ENCODE measurements at regions not wholly inside any gene's neighbourhood (a gene's known extent, or its start where the extent isn't known, plus 50 kb on each side); places are given as distances from the start of the nearest gene placed in this dataset.

- TF ChIP-seq POLR2AphosphoS2 (conservative IDR thresholded peaks at IDR 0.05; ENCODE audit: low read length), result no peak
- no peak for TF ChIP-seq CTCF (IDR thresholded peaks at IDR 0.05)
- TF ChIP-seq POLR2A (IDR thresholded peaks at IDR 0.05; ENCODE audit: low read length), result no peak
- no peak for TF ChIP-seq JUN (IDR thresholded peaks at IDR 0.05)
- no peak for TF ChIP-seq CEBPB (IDR thresholded peaks at IDR 0.05)
- no peak for TF ChIP-seq NR3C1 (IDR thresholded peaks at IDR 0.05)
- no peak for TF ChIP-seq RCOR1 (IDR thresholded peaks at IDR 0.05; ENCODE audit: low read depth, low read length)
These were observed 371.6 kb upstream of the USP24 start for GRCh38 chr1:55586771-55587170.
